ENCODE measurements at regions not wholly inside any gene's neighbourhood (a gene's known extent, or its start where the extent isn't known, plus 50 kb on each side); places are given as distances from the start of the nearest gene placed in this dataset.
"Not testable (repeated sequence)": the region's sequence is repeated elsewhere in the genome, so short reads cannot be mapped to it uniquely, and the experiment has no call there.

DNA sequence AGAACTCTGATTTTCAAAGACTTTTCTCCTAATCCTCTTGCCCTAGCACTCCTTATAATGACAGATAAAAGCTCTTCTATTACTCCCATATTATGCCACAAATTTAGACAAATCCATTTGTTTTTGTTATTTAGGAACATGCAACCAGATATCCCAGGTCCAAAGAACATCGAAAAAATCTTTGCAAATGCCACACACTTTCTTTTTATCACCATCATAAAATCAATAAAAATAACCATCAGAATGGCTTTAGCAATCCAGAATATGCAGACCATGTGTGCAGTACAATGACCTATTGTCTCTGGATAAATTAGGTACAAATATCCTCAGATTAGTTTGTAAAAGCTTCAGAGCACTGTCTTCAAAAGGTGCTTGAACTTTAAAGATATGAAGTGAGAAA, 376.2 kb upstream of the TCF4 start:
- no peak for DNase-seq (ENCODE audit: low read depth in 2 of 2)

- no peak for DNase-seq (ENCODE audit: low read depth in 2 of 2)
These were observed 365.3 kb upstream of the TCF4 start for GRCh38 chr18:55953326-55953725.

GRCh38 chr18:55951738-55952137, 363.7 kb upstream of the TCF4 start:
- DNase-seq (ENCODE audit: low read depth in 2 of 2), result not testable (repeated sequence)

DNA sequence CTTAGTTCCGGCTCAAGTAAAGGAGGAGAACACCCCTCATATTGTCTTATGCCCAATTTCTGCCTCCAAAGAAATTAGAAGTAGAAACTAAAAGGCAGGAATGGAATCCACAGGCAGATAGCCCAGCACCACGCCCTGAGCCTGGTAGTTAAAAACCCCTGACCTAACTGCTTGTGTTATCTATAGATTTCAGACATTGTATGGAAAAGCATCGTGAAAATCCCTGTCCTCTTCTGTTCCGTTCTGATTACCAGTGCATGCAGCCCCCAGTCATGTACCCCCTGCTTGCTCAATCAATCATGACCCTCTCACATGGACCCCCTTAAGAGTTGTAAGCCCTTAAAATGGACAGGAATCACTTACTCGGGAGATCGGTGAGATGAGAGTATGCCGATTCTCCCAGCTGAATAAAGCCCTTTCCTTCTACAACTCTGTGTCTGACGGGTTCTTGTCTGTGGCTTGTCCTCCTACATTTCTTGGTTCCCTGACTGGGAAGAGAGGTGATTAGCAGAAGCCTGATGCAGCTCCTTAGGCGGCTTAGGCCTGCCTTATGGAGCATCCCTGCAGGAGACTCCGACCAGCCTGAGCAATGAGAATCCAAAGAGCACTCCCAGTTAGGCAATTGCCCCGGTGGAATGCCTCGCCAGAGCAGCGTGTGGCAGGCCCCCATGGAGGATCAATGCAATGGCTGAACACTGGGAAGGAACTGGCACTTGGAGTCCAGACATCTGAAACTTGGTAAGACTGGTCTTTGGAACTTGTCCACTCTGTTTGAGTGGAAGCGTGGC, 362.6 kb upstream of the TCF4 start:
- no peak for DNase-seq (ENCODE audit: low read depth in 2 of 2)

DNA sequence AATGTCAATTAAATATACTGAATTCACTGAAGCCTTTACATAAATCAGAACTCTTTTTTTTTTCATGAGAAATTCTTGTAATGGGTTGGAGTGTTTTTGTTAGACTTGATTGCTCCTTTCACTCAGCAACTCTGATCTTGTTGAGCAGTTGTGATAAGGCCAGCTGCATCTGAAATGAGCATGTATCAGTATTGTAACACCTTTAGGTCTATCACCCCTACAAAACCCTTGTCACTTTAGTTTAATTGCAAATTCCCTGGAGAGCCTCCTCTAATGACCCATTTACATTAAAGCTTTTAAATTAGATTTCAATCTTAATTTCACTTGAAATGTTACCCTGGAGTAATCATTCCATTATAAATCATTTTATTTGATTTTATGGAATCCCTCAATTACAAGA, 346.8 kb upstream of the TCF4 start:
- DNase-seq (ENCODE audit: low read depth in 2 of 2), result no peak

DNA sequence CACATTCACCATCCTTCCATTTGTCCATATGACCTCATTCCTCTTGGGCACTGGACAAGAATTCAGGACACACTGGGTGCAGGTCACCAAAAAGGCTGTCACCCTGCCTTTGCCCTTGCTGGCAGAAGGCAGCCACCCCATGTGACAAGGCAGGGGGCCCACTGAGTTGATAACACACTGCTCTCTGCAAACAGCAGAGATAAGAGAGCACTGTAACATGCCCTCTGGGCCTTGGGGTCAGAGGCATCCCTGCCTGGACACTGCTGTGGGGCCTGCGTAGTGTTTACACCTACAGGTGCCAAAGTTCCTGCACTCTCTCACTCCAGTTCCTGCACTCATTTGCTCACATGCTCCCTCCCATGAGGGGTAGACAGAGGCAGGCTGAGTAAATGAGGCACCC, 344.7 kb upstream of the TCF4 start:
- no peak for DNase-seq (ENCODE audit: low read depth in 2 of 2)

- DNase-seq (ENCODE audit: low read depth in 2 of 2), result no peak
These were observed 339.8 kb upstream of the TCF4 start for GRCh38 chr18:55927831-55928230.

DNA sequence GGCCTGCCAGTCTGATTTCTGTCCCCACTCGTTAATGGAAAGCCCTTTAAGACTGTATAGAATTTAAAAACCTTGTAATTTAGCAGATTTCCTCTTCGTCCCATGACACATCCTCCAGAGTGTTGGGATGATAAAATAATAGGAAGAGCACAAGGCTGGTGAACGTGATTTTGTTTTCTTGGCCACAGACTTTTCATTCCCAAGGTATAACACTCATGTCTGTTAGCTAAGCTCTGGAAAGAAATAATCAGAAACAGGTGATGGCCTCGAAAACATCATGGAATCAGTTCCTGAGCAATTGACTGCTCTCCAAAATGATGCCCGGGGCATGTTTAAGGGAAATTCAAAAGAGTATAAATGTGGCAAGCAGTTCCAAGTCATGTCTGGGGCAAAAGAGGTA, 337.8 kb upstream of the TCF4 start:
- DNase-seq (ENCODE audit: low read depth in 2 of 2), result no peak

DNA sequence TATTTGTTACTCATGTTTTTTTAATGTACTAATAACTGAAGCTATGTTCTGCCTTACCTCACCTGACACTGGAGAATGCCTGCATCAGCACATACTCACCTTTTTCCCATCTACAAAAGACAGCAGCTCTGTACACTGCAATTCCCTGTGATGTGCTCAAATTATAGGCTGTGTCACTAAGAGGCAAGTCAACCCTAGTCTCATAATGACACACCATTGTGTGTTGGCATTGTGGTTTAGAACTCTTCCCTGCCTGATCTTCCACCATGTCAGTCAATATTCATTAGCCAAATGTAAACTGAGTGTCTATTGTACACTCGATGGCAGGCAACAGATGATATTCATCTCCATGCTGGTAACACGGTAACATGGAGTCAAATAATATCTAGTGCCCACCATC, 332.1 kb upstream of the TCF4 start:
- no peak for DNase-seq (ENCODE audit: low read depth in 2 of 2)

- no peak for DNase-seq (ENCODE audit: low read depth in 2 of 2)
These were observed 330.5 kb upstream of the TCF4 start for GRCh38 chr18:55918444-55918843.

DNA sequence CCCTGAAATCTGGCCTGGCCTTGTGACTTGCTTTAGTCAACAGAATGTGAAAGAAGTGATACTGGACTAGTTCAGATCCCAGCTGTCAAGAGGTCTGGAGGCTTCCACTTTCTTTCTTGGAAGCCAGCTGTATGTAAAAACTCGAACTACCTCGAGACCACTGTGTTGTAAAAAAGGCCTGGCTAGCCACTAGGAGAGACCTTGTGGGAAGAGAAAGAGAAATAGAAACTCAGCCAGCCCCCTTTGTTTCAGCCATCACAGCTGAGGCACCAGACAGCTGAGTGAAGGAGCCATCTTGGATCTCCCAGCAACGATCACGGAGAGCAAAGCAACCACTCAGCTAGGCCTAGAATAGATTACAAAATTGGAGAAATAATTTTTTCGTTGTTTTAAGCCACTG, 324.9 kb upstream of the TCF4 start:
- DNase-seq (ENCODE audit: low read depth in 2 of 2), result no peak

DNA sequence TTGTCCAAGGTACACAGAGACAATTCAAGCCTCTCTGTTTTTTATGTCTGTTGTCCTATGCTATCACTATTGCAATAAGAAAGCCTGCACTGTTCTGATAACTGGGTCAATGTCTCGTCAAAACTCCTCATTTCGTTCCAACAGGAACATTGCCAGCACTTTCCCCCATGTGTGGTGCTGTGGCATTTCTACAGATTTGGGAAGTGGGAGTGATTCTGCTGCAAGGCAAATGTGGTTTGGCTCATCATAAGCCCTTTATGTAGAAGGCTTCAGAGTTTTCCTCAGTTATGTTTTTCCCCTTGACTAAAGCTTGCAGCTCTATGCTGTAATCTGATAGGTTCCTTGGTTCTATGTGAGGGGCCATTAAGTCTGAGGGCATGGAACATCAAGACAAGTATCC, 324.1 kb upstream of the TCF4 start:
- DNase-seq (ENCODE audit: low read depth in 2 of 2), result no peak

DNA sequence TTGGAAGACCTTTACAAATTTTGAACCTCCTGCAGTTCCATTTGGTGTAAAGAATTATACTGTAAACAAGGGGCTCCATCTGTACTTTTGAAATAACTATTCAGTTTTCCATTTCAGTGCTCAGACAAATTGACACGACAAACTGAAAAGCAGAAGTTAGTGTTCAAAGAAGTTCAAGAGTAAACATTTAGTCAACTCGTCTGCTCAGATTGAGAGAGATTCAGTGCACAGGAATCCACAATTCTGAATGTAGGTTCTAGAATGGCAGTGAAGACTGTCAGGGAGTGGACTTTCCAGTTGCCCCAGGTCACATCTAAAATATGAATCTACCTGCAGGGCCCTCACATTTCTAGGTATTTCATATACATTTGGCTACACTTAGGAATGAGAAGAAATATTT, 322.3 kb upstream of the TCF4 start:
- DNase-seq (ENCODE audit: low read depth in 2 of 2), result no peak

- no peak for DNase-seq (ENCODE audit: low read depth in 2 of 2)
These were observed 320.9 kb upstream of the TCF4 start for GRCh38 chr18:55908901-55909366.

GRCh38 chr18:55907453-55908175, 319.6 kb upstream of the TCF4 start:
- DNase-seq (ENCODE audit: low read depth in 2 of 2), result no peak

- DNase-seq (ENCODE audit: low read depth in 2 of 2), result no peak
These were observed 318.5 kb upstream of the TCF4 start for GRCh38 chr18:55906536-55906935.

DNA sequence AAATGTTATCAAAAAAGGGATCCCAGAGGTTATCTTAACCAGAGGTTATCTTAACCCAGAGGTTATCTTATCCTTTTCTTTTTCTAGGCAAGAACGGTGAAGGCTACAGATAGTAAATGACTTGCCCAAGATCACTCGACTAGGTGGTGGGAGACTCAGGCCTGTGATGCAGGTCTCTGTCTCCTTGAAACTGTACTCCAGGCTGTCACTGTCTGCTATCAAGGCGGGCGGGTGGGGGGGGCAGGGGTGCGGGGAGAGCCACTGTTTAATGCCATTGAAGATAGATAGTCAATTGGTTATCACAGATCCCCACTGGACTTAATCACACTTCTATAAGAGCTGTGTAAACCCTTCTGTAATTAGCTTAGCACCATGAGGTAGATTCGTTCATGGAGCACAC, 315.9 kb upstream of the TCF4 start:
- no peak for DNase-seq (ENCODE audit: low read depth in 2 of 2)

DNA sequence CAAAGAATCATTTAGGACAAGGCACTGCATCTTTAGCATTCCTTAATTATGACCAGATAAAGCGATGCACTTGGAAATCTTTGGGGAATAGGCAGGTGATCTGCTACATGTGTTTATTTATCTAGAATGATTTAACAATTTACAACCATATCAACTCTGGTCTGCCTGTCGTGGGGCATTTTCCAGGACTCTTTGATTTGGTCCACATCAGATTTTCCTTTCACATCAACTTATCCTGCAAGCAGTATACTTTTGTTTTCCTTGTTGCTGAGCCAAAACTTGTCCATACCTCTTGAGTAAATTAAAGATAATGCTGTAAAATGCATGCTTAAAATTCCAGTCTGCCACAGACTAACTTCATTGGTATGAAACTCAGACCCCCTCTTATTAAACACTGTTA, 312.4 kb upstream of the TCF4 start:
- no peak for DNase-seq (ENCODE audit: low read depth in 2 of 2)

DNA sequence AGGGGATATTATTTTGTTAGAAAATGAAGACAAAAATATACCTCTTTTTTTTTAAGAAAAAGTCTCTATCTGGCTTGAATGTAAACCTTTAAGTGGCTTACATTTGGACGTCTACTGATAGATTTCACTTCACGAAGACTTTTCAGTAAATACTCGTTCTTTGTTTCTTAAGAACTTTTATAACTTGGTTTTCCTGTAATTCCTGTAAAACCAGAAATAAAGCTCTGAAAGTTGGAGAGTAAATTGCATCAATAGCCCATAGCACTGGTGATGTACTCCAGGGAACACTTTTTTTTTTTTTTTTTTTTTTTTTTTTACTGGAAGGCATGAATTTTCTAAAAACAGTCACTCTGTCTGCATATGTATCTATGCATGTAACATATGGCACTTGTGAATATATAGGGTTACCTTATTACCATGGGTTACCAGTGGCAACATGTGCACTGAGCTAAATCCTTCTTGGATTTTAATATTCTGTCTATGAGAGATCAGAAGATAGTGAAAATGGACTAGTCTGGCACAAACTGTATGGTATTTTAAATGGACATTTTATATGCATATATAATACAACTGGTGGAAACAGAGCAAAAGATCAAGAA, 309.2 kb upstream of the TCF4 start:
- DNase-seq (ENCODE audit: low read depth in 2 of 2), result no peak

GRCh38 chr18:55893948-55894347, 306.0 kb upstream of the TCF4 start:
- no peak for DNase-seq (ENCODE audit: low read depth in 2 of 2)

GRCh38 chr18:55892862-55893813, 305.1 kb upstream of the TCF4 start:
- not testable (repeated sequence) for DNase-seq (ENCODE audit: low read depth in 2 of 2)

DNA sequence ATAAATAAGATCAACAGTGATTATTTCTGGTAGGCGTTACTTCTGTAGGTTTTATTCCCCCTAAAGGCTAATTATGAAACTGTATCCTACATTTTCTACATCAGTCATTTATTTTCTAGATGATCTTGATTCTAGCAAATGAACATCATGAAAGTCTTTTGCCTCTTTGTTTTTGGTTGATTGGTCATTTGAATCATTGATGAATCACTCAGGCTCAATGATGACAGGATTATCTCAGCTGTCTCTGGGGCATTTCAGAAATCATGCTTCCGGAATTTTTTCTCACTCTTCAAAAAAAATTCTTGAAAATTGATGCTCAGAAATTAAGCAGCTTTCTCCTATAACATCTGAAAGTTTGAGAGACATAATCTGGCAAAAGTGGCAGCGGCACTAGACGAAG, 298.9 kb upstream of the TCF4 start:
- no peak for DNase-seq (ENCODE audit: low read depth in 2 of 2)

Measured in lung microvascular endothelial cell (primary cell).